Activated CD8-positive, alpha-beta memory T cell treated with anti-CD3 and anti-CD28 coated beads for 36 hours (primary cell): ENCODE measurements at regions not wholly inside any gene's neighbourhood (a gene's known extent, or its start where the extent isn't known, plus 50 kb on each side); places are given as distances from the start of the nearest gene placed in this dataset.

Experiments
- CTCF ChIA-PET: fragments of 350-600 bp; sonication (Branson Sonifier 250); formaldehyde crosslinking; loops from one replicate; lab custom pipeline; 2021; ENCODE audit warnings: antibody characterized with exemption; lab: Charles Lee
- POLR2A ChIA-PET: fragments of 350-600 bp; sonication (Branson Sonifier 250); formaldehyde crosslinking; loops from one replicate; lab custom pipeline; 2021; ENCODE audit warnings: antibody characterized with exemption; lab: Charles Lee

GRCh38 chr4:59063015-59063720 is 1953.0 kb upstream of the IGFBP7 start:
- CTCF ChIA-PET, result no interaction called here

GRCh38 chr4:59068722-59069418 is 1958.7 kb upstream of the IGFBP7 start:
- ChIA-PET POLR2A (no interaction called here), CTCF (no interaction called here)

More at GRCh38 chr4:59063015-59063720, 1953.0 kb upstream of the IGFBP7 start:
- POLR2A ChIA-PET, result no interaction called here

- ChIA-PET POLR2A (no interaction called here), CTCF (no interaction called here)
Measured at GRCh38 chr4:59086410-59086809, 1976.2 kb upstream of the IGFBP7 start.

- CTCF ChIA-PET, result no interaction called here
- POLR2A ChIA-PET, result no interaction called here
Measured at GRCh38 chr4:59091146-59092142, 1981.3 kb upstream of the IGFBP7 start.

GRCh38 chr4:59094505-59094904 is 1984.3 kb upstream of the IGFBP7 start:
- POLR2A ChIA-PET, result no interaction called here
- CTCF ChIA-PET, result no interaction called here

GRCh38 chr4:59102311-59102710 is 1992.1 kb upstream of the IGFBP7 start:
- CTCF ChIA-PET, result no interaction called here
- POLR2A ChIA-PET, result no interaction called here

- ChIA-PET POLR2A (no interaction called here), CTCF (no interaction called here)
Measured at GRCh38 chr4:59120287-59120814, 2010.2 kb upstream of the IGFBP7 start.

GRCh38 chr4:59122626-59123025 is 2012.4 kb upstream of the IGFBP7 start:
- ChIA-PET CTCF (no interaction called here), POLR2A (no interaction called here)

- POLR2A ChIA-PET, result no interaction called here
Measured at GRCh38 chr4:59126159-59126558, 2016.0 kb upstream of the IGFBP7 start.

GRCh38 chr4:59127006-59127405 is 2016.8 kb upstream of the IGFBP7 start:
- ChIA-PET POLR2A (no interaction called here), CTCF (no interaction called here)

More at GRCh38 chr4:59126159-59126558, 2016.0 kb upstream of the IGFBP7 start:
- CTCF ChIA-PET, result no interaction called here

- ChIA-PET POLR2A (no interaction called here), CTCF (no interaction called here)
Measured at GRCh38 chr4:59127743-59128142, 2017.6 kb upstream of the IGFBP7 start.

- ChIA-PET POLR2A (no interaction called here), CTCF (no interaction called here)
Measured at GRCh38 chr4:59135248-59135985, 2025.2 kb upstream of the IGFBP7 start.

- CTCF ChIA-PET, result no interaction called here
Measured at GRCh38 chr4:59161249-59161648, 2038.9 kb upstream of the ADGRL3 start.

GRCh38 chr4:59175617-59176016 is 2024.5 kb upstream of the ADGRL3 start:
- POLR2A ChIA-PET, result no interaction called here
- CTCF ChIA-PET, result no interaction called here

More at GRCh38 chr4:59161249-59161648, 2038.9 kb upstream of the ADGRL3 start:
- POLR2A ChIA-PET, result no interaction called here

GRCh38 chr4:59179372-59179771 is 2020.8 kb upstream of the ADGRL3 start:
- ChIA-PET CTCF (no interaction called here), POLR2A (no interaction called here)

GRCh38 chr4:59180161-59180560 is 2020.0 kb upstream of the ADGRL3 start:
- CTCF ChIA-PET, result no interaction called here
- POLR2A ChIA-PET, result no interaction called here

- POLR2A ChIA-PET, result no interaction called here
- CTCF ChIA-PET, result no interaction called here
Measured at GRCh38 chr4:59180969-59181368, 2019.2 kb upstream of the ADGRL3 start.

- ChIA-PET POLR2A (no interaction called here), CTCF (no interaction called here)
Measured at GRCh38 chr4:59195839-59196238, 2004.3 kb upstream of the ADGRL3 start.

- CTCF ChIA-PET, result no interaction called here
- POLR2A ChIA-PET, result no interaction called here
Measured at GRCh38 chr4:59200992-59201391, 1999.1 kb upstream of the ADGRL3 start.
